PFSK-1 (cell line): ENCODE measurements at regions not wholly inside any gene's neighbourhood (a gene's known extent, or its start where the extent isn't known, plus 50 kb on each side); places are given as distances from the start of the nearest gene placed in this dataset.

Source experiments
- POLR2AphosphoS5 ChIP-seq: IDR thresholded peaks from 2 replicates; pipeline ENCODE4 v1.6.1; 2012; ENCODE audit warnings: low read depth, mild to moderate bottlenecking, control low read depth, low read length, moderate library complexity
- REST ChIP-seq, 2 experiments: IDR thresholded peaks; 2 replicates each; pipeline versions ENCODE4 v1.6.1 to v1.8.0; 2011 to 2012; ENCODE audit warnings: low read depth in 2 of 2, low read length in 2 of 2, control low read depth in 1 of 2, inconsistent platforms in 1 of 2, mild to moderate bottlenecking in 1 of 2, moderate library complexity in 1 of 2; ENCODE audit not compliant: insufficient read depth in 1 of 2
- SIN3A ChIP-seq: IDR thresholded peaks from 2 replicates; pipeline ENCODE4 v1.6.1; 2012; ENCODE audit warnings: mild to moderate bottlenecking, low read length, moderate library complexity, borderline replicate concordance; ENCODE audit not compliant: insufficient read depth
- TAF1 ChIP-seq: IDR thresholded peaks from 2 replicates; pipeline ENCODE4 v1.6.1; 2012; ENCODE audit warnings: low read length, control low read depth, borderline replicate concordance; ENCODE audit not compliant: insufficient read depth

- no peak for TF ChIP-seq SIN3A
- TF ChIP-seq POLR2AphosphoS5, result no peak
- no peak for TF ChIP-seq TAF1
- no peak for TF ChIP-seq REST (IDR thresholded peaks at IDR 0.05; ENCODE audit: insufficient read depth in 1 of 2, low read depth in 2 of 2, low read length in 2 of 2)
Observed at GRCh38 chr4:14218641-14219040, 591.1 kb upstream of the BOD1L1 start.
